HUES6 (cell line): ENCODE measurements at regions not wholly inside any gene's neighbourhood (a gene's known extent, or its start where the extent isn't known, plus 50 kb on each side); places are given as distances from the start of the nearest gene placed in this dataset.

Experiments
- H3K27ac ChIP-seq: 2 replicates; pipeline ENCODE4 v1.7.0; 2013; ENCODE audit warnings: low read depth, mild to moderate bottlenecking, low read length, inconsistent platforms
- H3K27me3 ChIP-seq: 2 replicates; pipeline ENCODE4 v1.6.1; 2013; ENCODE audit warnings: low read length; ENCODE audit not compliant: control insufficient read depth, insufficient read depth
- H3K36me3 ChIP-seq: 2 replicates; pipeline ENCODE4 v1.6.1; 2013; ENCODE audit warnings: low read length; ENCODE audit not compliant: control insufficient read depth, insufficient read depth
- H3K4me1 ChIP-seq: 2 replicates; pipeline ENCODE4 v1.6.1; 2013; ENCODE audit warnings: low read length; ENCODE audit not compliant: control insufficient read depth, insufficient read depth
- H3K4me3 ChIP-seq: 2 replicates; pipeline ENCODE4 v1.5.1; 2013; ENCODE audit warnings: low read depth, low read length
- H3K9ac ChIP-seq: one replicate; pipeline ENCODE4 v1.6.1; 2013; ENCODE audit warnings: mild to moderate bottlenecking, low read length
- H3K9me3 ChIP-seq: 2 replicates; pipeline ENCODE4 v1.6.1; 2013; ENCODE audit warnings: low read depth, low read length; ENCODE audit not compliant: control insufficient read depth, insufficient read depth

DNA sequence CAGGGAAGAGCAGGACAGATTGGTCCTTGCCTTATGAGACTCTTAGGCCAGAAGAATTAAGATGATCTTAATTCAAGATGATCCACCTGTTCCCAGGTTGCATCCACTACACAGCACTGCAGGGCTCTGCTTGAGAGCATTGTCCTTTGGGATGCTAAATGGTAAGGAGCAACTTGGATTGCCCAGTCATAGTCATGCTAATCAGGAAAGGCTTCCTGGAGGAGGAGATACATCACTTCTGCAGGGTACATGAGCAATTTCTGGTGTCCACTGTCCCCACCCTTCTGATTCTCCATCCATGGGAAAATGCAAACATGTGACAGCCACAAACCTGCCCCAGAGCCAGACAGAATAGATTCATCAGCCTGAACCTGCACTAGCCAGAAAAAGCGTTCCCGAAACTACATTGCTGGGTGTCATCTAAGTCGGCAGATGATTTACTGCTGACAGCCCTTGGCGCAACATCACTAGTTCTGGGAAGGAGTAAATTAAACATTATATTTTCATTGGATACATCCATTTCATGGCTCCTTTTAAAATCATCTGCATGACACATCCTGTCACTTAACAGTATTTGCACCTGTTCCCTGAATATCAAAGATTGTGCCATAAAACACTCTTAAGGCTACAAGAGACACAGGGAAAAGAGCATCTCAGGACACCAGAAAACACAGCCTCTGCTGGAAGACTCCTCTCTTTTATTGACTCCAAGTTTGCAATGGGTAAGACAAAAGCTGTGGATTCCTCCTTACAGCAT is 282.2 kb downstream of the MAF start:
- Histone ChIP-seq H3K36me3 (no peaks in the 10 kb centered on the region), H3K27ac (no peak overlapping the region), H3K9me3 (no peaks in the 10 kb centered on the region), H3K4me1 (peaks cover 24% of the 10 kb centered on the region), H3K27me3 (no peaks in the 10 kb centered on the region; the same call in 1 of the 2 replicates), H3K4me3 (no peak overlapping the region), H3K9ac (no peak overlapping the region)

DNA sequence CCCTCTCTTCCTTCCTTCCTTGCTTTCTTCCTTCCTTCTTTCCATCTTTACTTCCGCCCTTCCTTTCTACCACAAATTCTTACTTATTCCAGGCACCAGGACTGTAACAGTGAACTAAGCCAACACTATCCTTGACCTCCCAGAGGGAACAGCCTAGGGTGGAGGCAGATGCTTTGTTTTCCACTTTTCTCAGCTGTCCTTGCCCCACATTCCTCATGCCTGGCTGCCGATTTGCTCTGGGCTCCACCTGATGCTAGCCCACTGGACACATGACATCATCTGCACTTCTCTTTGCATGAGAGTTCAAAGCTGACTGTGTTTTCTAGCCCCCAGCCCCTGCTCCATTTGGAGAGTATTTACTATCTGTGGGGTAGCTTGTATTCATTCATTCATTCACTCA is 283.0 kb downstream of the MAF start:
- Histone ChIP-seq H3K9me3 (no peaks in the 10 kb centered on the region), H3K27me3 (no peaks in the 10 kb centered on the region; the same call in 1 of the 2 replicates), H3K36me3 (no peaks in the 10 kb centered on the region), H3K27ac (no peak overlapping the region), H3K9ac (no peak overlapping the region), H3K4me3 (no peak overlapping the region), H3K4me1 (peaks cover 27% of the 10 kb centered on the region)

DNA sequence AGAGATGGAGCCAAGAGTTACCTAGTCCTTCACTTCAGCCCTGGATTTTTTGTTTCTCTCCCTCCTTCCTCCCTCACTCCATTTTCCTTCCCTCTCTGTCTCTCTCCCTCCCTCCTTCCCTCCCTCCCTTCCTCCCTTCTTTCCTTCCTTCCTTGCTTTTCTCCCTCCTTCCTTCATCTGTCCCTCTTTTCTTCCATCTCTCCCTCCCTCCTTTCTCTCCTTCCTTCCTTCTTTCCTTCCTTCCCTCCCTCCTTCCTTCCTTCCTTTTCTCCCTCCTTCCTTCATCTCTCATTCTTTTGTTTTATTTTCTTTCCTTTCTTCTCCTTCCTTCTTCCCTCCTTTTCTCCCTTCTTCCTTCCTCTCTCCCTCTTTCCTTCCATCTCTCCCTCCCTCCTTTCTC is 283.5 kb downstream of the MAF start:
- Histone ChIP-seq H3K27me3 (no peaks in the 10 kb centered on the region; the same call in 1 of the 2 replicates), H3K36me3 (no peaks in the 10 kb centered on the region), H3K4me1 (peaks cover 32% of the 10 kb centered on the region), H3K9me3 (no peaks in the 10 kb centered on the region), H3K4me3 (no peak overlapping the region), H3K9ac (no peak overlapping the region), H3K27ac (no peak overlapping the region)

DNA sequence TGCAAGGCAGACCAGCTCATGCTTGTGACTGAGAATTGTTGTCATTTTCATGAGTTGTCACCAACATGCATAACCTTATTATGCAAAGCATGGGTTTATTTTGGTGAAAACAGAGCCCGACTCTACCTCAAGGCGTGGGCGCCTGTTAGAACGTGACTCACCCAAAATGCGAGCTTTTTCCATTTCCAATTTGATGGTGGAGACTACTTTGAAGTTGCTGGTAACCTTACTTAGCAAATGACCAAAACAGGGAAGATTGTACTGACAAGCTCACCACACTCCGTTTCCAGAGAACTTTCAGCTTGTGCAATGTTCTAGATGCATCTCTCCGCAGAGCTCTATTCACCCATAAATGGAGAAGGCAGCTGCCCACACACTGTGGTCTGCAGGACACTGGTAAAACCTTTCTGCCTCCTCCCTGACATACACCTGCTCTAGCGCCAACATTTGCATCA is 284.5 kb downstream of the MAF start:
- Histone ChIP-seq H3K4me3 (no peak overlapping the region), H3K9me3 (no peaks in the 10 kb centered on the region), H3K27ac (no peak overlapping the region), H3K4me1 (peaks cover 38% of the 10 kb centered on the region), H3K9ac (no peak overlapping the region), H3K36me3 (no peaks in the 10 kb centered on the region), H3K27me3 (no peaks in the 10 kb centered on the region; the same call in 1 of the 2 replicates)

DNA sequence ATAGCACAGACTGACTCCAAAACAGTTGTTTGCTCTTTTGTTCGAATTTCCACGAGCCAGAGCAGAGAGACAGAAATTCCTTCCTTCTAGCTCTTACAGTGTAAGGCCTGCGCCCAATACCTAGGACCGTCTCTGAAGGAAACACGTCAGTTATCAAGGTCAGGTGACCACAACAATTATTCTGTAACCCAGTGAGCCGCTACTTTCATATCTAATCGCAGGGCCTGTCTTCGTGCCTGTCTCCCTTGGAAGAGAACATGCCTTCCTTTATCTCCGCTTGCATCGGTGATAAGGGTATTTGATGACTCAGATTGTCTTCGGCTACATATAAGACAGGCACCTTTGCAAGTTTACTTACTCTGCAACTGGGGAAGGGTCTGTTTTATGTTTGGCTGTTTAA is 288.0 kb downstream of the MAF start:
- no peak overlapping the region for H3K4me3 ChIP-seq
- H3K36me3 ChIP-seq = no peaks in the 10 kb centered on the region
- H3K9ac ChIP-seq = no peak overlapping the region
- peaks cover 29% of the 10 kb centered on the region for H3K4me1 ChIP-seq
- peaks cover 4% of the 10 kb centered on the region; the same call in 1 of the 2 replicates for H3K27me3 ChIP-seq
- no peaks in the 10 kb centered on the region for H3K9me3 ChIP-seq
- H3K27ac ChIP-seq = no peak overlapping the region

DNA sequence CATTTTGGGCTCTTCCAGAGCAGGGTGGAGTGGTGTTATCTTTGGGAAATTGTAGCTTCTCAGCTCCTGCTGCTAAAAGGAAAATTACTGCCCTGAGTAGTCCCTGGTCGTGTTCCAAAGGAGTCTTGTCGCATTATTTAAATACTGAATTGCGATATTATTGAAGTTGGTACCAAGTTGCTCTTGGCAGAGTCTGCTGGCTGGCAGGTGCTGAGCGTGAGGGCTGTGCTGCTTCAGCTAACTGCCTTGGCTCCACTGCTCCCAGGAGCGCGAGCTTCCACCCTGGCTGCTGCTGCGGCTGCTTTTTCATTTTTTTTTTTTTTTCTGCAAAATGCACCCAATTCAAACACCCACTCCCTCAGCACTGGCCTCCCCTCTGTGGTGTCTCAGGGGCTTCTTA is 289.8 kb downstream of the MAF start:
- Histone ChIP-seq H3K36me3 (no peaks in the 10 kb centered on the region), H3K9me3 (no peaks in the 10 kb centered on the region), H3K27me3 (peaks cover 11% of the 10 kb centered on the region; the same call in 1 of the 2 replicates), H3K4me3 (no peak overlapping the region), H3K4me1 (peaks cover 21% of the 10 kb centered on the region; the same call in 1 of the 2 replicates), H3K27ac (no peak overlapping the region), H3K9ac (no peak overlapping the region)

DNA sequence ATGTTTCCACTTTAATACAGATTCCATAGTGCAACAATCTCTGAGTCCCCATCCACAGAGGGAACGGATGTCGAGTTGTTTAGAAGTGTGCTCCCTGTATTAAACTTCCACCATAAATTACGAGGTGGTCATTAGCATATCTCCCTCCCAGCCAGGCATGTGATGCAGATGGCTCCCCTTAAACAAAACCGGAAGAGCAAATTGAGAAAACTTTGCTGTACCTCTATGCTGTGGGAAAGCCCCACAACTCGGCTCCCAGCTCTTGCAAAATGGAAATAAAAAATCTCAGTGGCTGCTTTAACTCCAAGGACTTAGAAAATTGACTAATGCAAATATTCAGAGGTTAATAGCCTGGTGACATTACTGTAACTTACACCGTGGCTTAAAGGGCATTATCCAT is 290.9 kb downstream of the MAF start:
- H3K27me3 ChIP-seq = peaks cover 11% of the 10 kb centered on the region; the same call in 1 of the 2 replicates
- no peaks in the 10 kb centered on the region for H3K36me3 ChIP-seq
- no peak overlapping the region for H3K9ac ChIP-seq
- H3K9me3 ChIP-seq = no peaks in the 10 kb centered on the region
- no peak overlapping the region for H3K4me3 ChIP-seq
- H3K27ac ChIP-seq = no peak overlapping the region
- peaks cover 21% of the 10 kb centered on the region; the same call in 1 of the 2 replicates for H3K4me1 ChIP-seq

DNA sequence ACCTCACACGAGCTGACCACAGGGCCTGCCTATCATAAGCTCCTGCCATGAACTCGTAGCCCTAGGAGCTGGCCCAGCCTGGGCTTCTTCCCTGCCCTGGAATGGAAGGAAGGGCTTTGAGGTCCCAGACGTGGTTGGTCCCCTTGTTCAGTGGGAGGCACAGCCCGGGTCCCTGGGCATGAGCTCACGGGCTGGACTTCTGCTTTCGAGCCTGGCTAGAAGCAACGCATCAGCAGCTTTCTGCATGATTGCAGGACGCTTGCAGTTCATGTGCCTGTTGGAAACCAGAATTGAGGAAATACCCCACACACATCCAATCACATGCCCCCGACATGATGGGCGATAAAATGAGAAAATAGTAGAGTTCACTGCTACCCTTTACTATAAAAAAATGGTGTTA is 293.3 kb downstream of the MAF start:
- H3K4me3 ChIP-seq = no peak overlapping the region
- no peak overlapping the region for H3K9ac ChIP-seq
- no peak overlapping the region for H3K27ac ChIP-seq
- H3K9me3 ChIP-seq = no peaks in the 10 kb centered on the region
- peaks cover 15% of the 10 kb centered on the region; the same call in 1 of the 2 replicates for H3K4me1 ChIP-seq
- peaks cover 11% of the 10 kb centered on the region; the same call in 1 of the 2 replicates for H3K27me3 ChIP-seq
- no peaks in the 10 kb centered on the region for H3K36me3 ChIP-seq

DNA sequence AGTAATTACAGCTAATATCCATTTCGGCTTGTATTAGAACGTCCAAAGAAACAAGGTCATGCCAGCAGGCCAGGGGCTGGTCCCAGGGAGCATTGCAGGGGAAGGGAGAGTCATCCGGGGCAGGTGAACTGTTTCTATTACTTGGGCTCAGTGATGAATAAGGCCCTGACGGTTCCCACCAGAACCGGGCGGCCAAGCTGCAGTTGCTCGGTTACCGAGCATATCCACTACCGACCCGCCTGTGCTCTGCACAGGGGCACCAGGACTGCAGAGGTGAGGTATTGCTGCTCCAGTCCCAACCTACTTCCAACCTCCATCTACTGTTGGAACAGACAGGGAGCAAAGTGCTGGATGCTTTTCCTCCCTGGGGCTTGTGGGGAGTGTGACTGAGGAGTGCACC is 295.5 kb downstream of the MAF start:
- no peaks in the 10 kb centered on the region for H3K36me3 ChIP-seq
- no peaks in the 10 kb centered on the region for H3K9me3 ChIP-seq
- no peak overlapping the region for H3K4me3 ChIP-seq
- H3K27me3 ChIP-seq = peaks cover 7% of the 10 kb centered on the region; the same call in 1 of the 2 replicates
- no peak overlapping the region for H3K9ac ChIP-seq
- H3K27ac ChIP-seq = no peak overlapping the region
- peaks cover 7% of the 10 kb centered on the region for H3K4me1 ChIP-seq

DNA sequence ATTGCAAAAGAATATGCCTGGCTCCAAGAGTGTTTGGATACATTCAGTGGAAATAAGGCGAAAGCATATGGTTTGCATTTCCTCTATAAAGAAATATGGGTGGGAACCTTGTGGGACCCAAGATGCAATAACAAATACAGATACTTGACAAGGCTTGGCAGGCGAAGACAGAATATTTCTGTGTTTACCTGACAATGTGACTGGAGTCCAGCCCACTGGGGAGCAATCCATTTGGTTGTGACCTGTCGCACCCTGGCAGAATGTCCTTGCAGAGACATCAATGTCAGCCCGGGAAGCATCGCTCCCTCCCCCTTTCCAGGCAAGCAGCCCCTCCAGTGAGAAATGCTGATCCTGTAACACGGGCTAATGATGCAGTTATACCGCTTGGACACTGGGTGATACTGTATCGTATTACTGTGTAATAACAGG is 296.6 kb downstream of the MAF start:
- Histone ChIP-seq H3K27me3 (peaks cover 7% of the 10 kb centered on the region; the same call in 1 of the 2 replicates), H3K4me1 (peaks cover 16% of the 10 kb centered on the region), H3K9me3 (no peaks in the 10 kb centered on the region), H3K36me3 (no peaks in the 10 kb centered on the region), H3K9ac (no peak overlapping the region), H3K4me3 (no peak overlapping the region), H3K27ac (no peak overlapping the region)

DNA sequence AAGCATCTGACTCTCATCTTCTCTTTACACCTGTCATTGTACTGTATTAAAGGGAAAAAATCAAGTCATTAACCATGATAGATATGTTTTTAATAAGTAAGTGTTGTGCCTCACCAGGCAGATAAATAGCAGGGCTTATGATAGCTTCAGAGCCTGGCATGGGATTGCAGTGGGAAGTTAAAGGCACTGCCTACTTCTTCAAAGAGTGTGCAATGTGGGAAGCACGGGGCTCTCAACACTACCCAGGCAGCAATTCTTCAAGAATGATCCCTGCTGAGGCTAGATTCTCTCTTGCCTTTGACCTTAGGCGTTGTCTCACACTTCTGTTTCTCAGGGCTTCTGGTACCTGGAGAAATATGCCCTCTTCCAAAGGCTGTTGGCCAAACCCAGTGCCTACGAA is 297.3 kb downstream of the MAF start:
- H3K27ac ChIP-seq = no peak overlapping the region
- peaks cover 7% of the 10 kb centered on the region; the same call in 1 of the 2 replicates for H3K27me3 ChIP-seq

More for the DNA sequence above, 297.3 kb downstream of the MAF start:
- Histone ChIP-seq H3K9ac (no peak overlapping the region), H3K36me3 (no peaks in the 10 kb centered on the region), H3K4me3 (no peak overlapping the region), H3K4me1 (peaks cover 23% of the 10 kb centered on the region), H3K9me3 (no peaks in the 10 kb centered on the region)
